DND-41 (cell line): ENCODE measurements at regions not wholly inside any gene's neighbourhood (a gene's known extent, or its start where the extent isn't known, plus 50 kb on each side); places are given as distances from the start of the nearest gene placed in this dataset.

ENCODE experiments used
- ATAC-seq: fragments of 200-7000 bp; cut with Tn5 transposase; 3 replicates; pipeline ENCODE4 v1.9.1; 2021; ENCODE audit warnings: low read depth; ENCODE audit not compliant: insufficient read depth
- DNase-seq: peaks from one replicate; pipeline ENCODE4 v3.0.0-alpha.2; 2020
- H2AFZ ChIP-seq: 2 replicates; pipeline ENCODE4 v1.6.0; 2012; ENCODE audit warnings: low read depth, low read length
- H3K27ac ChIP-seq: 2 replicates; pipeline ENCODE4 v1.5.1; 2012; ENCODE audit warnings: low read length, inconsistent platforms
- H3K27me3 ChIP-seq: fragments of 200-600 bp; sonication (generic); 2 replicates; pipeline ENCODE4 v1.6.0; 2012; ENCODE audit warnings: low read length, mild to moderate bottlenecking, inconsistent platforms; ENCODE audit not compliant: insufficient read depth, poor library complexity
- H3K36me3 ChIP-seq: 2 replicates; pipeline ENCODE4 v1.5.1; 2012; ENCODE audit warnings: low read length, inconsistent platforms; ENCODE audit not compliant: insufficient read depth
- H3K4me1 ChIP-seq: 2 replicates; pipeline ENCODE4 v1.5.1; 2012; ENCODE audit warnings: mild to moderate bottlenecking, low read length; ENCODE audit not compliant: insufficient read depth
- H3K4me2 ChIP-seq: 2 replicates; pipeline ENCODE4 v1.6.0; 2012; ENCODE audit warnings: mild to moderate bottlenecking, moderate library complexity, low read length, inconsistent platforms; ENCODE audit not compliant: insufficient read depth
- H3K4me3 ChIP-seq, 2 experiments: fragments of 200-600 bp in 1 of 2; shearing (Covaris generic) in 1 of 2; 2 replicates each; pipeline ENCODE4 v1.5.1; 2012 to 2016; ENCODE audit warnings: inconsistent platforms in 2 of 2, low read length in 2 of 2, mild to moderate bottlenecking in 2 of 2, low read depth in 1 of 2, moderate library complexity in 1 of 2
- H3K79me2 ChIP-seq: 2 replicates; pipeline ENCODE4 v1.6.0; 2012; ENCODE audit warnings: low read length, inconsistent platforms; ENCODE audit not compliant: insufficient read depth
- H3K9ac ChIP-seq: 2 replicates; pipeline ENCODE4 v1.6.0; 2012; ENCODE audit warnings: low read depth, mild to moderate bottlenecking, inconsistent platforms, low read length, moderate library complexity
- H3K9me3 ChIP-seq: 2 replicates; pipeline ENCODE4 v1.5.1; 2012; ENCODE audit warnings: low read length, moderate library complexity, mild to moderate bottlenecking, inconsistent platforms; ENCODE audit not compliant: insufficient read depth, severe bottlenecking
- H4K20me1 ChIP-seq: 2 replicates; pipeline ENCODE4 v1.6.0; 2012; ENCODE audit warnings: low read length; ENCODE audit not compliant: insufficient read depth
- EZH2 ChIP-seq: IDR thresholded peaks from 3 replicates; pipeline ENCODE4 v1.6.1; 2012; ENCODE audit warnings: borderline replicate concordance, low read depth, mild to moderate bottlenecking, moderate library complexity, low read length, inconsistent platforms; ENCODE audit not compliant: severe bottlenecking
- TF ChIP-seq, protein P1 (sequence below): IDR thresholded peaks from 2 replicates; pipeline ENCODE4 v1.5.1; 2012; ENCODE audit warnings: borderline replicate concordance, low read length, moderate library complexity, mild to moderate bottlenecking; ENCODE audit not compliant: poor library complexity, severe bottlenecking; ENCODE audit errors: extremely low read depth

- H3K9me3 ChIP-seq: no peaks in the 10 kb centered on the region
- H2AFZ ChIP-seq: no peak overlapping the region
- TF ChIP-seq EZH2: no peak
- TF ChIP-seq, protein P1, sequence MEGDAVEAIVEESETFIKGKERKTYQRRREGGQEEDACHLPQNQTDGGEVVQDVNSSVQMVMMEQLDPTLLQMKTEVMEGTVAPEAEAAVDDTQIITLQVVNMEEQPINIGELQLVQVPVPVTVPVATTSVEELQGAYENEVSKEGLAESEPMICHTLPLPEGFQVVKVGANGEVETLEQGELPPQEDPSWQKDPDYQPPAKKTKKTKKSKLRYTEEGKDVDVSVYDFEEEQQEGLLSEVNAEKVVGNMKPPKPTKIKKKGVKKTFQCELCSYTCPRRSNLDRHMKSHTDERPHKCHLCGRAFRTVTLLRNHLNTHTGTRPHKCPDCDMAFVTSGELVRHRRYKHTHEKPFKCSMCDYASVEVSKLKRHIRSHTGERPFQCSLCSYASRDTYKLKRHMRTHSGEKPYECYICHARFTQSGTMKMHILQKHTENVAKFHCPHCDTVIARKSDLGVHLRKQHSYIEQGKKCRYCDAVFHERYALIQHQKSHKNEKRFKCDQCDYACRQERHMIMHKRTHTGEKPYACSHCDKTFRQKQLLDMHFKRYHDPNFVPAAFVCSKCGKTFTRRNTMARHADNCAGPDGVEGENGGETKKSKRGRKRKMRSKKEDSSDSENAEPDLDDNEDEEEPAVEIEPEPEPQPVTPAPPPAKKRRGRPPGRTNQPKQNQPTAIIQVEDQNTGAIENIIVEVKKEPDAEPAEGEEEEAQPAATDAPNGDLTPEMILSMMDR: no peak
- H3K79me2 ChIP-seq: no peaks in the 10 kb centered on the region
- no peak for DNase-seq
- no peaks in the 10 kb centered on the region for H3K4me1 ChIP-seq
- H3K9ac ChIP-seq: no peak overlapping the region
- no peaks in the 10 kb centered on the region for H3K27me3 ChIP-seq
- H3K4me3 ChIP-seq: no peak overlapping the region
- no peaks in the 10 kb centered on the region for H3K36me3 ChIP-seq
- no peak overlapping the region for H3K4me2 ChIP-seq
- no peak overlapping the region for H3K27ac ChIP-seq
- no peak for ATAC-seq
- H4K20me1 ChIP-seq: no peaks in the 10 kb centered on the region
These were observed 1330.4 kb downstream of the SLC16A7 start for GRCh38 chr12:60926256-60926655.

GRCh38 chr12:60930151-60930550, 1330.1 kb upstream of the USP15 start:
- Histone ChIP-seq H3K9ac (no peak overlapping the region), H3K27ac (no peak overlapping the region), H3K9me3 (peaks cover 4% of the 10 kb centered on the region), H3K4me1 (no peaks in the 10 kb centered on the region), H3K27me3 (no peaks in the 10 kb centered on the region), H3K36me3 (no peaks in the 10 kb centered on the region), H4K20me1 (no peaks in the 10 kb centered on the region), H3K4me3 (no peak overlapping the region), H3K79me2 (no peaks in the 10 kb centered on the region), H3K4me2 (no peak overlapping the region), H2AFZ (no peak overlapping the region)
- ATAC-seq (no peak), DNase-seq (no peak)
- TF ChIP-seq, protein P1: no peak
- no peak for TF ChIP-seq EZH2

DNA sequence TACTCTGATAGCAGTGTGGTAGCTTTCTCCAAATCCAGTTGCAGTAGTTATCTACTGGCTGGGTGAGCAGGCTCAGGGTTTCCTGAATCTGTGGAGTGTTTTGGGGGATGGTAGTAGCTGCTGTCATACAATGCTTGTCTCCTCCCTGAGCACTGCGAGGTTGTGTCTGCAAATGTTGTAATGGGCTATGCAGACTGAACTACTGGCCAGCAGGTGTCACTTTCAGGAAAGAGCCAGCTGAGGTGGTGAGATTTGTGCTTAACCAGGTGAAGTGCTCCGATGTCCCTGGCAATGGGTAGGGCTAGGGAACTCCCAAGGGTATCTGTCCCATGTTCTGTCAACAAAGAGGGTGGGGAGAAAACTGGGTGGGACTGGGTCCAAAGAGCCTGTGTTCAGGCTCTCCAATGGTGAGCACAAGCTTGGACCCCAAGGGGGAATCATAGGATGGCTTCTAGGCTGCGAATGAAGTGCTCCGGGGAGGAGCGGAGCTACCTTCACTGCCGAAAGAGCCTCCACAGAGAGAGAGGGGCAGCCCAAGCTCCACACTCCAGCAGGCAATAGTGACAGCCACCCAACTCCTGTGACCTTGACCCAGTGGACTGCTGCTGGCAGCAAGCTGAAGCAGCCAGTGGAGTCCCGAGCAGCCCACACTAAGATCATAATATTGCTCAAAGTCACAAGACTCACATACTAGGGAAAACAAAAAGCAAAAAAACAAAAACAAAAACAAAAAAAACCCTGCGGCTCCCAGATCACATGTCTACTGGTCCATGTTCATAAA, 1324.0 kb upstream of the USP15 start:
- Histone ChIP-seq H3K4me1 (no peaks in the 10 kb centered on the region), H3K4me2 (no peak overlapping the region), H3K9ac (no peak overlapping the region), H3K4me3 (no peak overlapping the region), H2AFZ (no peak overlapping the region), H4K20me1 (no peaks in the 10 kb centered on the region), H3K79me2 (no peaks in the 10 kb centered on the region), H3K9me3 (peaks cover 4% of the 10 kb centered on the region), H3K36me3 (no peaks in the 10 kb centered on the region), H3K27ac (no peak overlapping the region), H3K27me3 (no peaks in the 10 kb centered on the region)
- ATAC-seq (no peak), DNase-seq (no peak)
- no peak for TF ChIP-seq EZH2

- Histone ChIP-seq H3K4me3 (no peak overlapping the region), H3K9ac (no peak overlapping the region), H3K4me1 (no peaks in the 10 kb centered on the region), H3K79me2 (no peaks in the 10 kb centered on the region), H4K20me1 (no peaks in the 10 kb centered on the region), H3K27ac (no peak overlapping the region), H2AFZ (no peak overlapping the region), H3K36me3 (no peaks in the 10 kb centered on the region), H3K9me3 (no peaks in the 10 kb centered on the region), H3K27me3 (no peaks in the 10 kb centered on the region), H3K4me2 (no peak overlapping the region)
- no peak for TF ChIP-seq EZH2
- TF ChIP-seq, protein P1: no peak
- ATAC-seq (no peak), DNase-seq (no peak)
These were observed 1312.7 kb upstream of the USP15 start for GRCh38 chr12:60947533-60947932.
